HepG2 (cell line): ENCODE measurements at regions not wholly inside any gene's neighbourhood (a gene's known extent, or its start where the extent isn't known, plus 50 kb on each side); places are given as distances from the start of the nearest gene placed in this dataset.

Experiments used
- ATM ChIP-seq: fragments of 450-650 bp; IDR thresholded peaks from 2 replicates; pipeline ENCODE4 v1.7.1; 2017; ENCODE audit warnings: mild to moderate bottlenecking, borderline replicate concordance
- CHCHD3 ChIP-seq: sonication (generic); formaldehyde crosslinking; IDR thresholded peaks from 2 replicates; pipeline ENCODE4 v1.8.0; 2022; ENCODE audit warnings: mild to moderate bottlenecking, missing genetic modification reagents, moderate library complexity
- HOXA5 ChIP-seq: sonication (generic); formaldehyde crosslinking; IDR thresholded peaks from 2 replicates; pipeline ENCODE4 v1.4.0; 2020; ENCODE audit warnings: missing genetic modification reagents
- HOXD1 ChIP-seq: sonication (generic); formaldehyde crosslinking; IDR thresholded peaks from 2 replicates; pipeline ENCODE4 v1.5.0; 2020; ENCODE audit warnings: missing genetic modification reagents
- ISL2 ChIP-seq: sonication (generic); formaldehyde crosslinking; IDR thresholded peaks from 2 replicates; pipeline ENCODE4 v1.5.0; 2020; ENCODE audit warnings: missing genetic modification reagents
- KDM4B ChIP-seq: sonication (generic); formaldehyde crosslinking; IDR thresholded peaks from 2 replicates; pipeline ENCODE4 v1.4.0; 2020; ENCODE audit warnings: missing genetic modification reagents
- KLF12 ChIP-seq: sonication (generic); formaldehyde crosslinking; IDR thresholded peaks from 2 replicates; pipeline ENCODE4 v1.4.0; 2020; ENCODE audit warnings: missing genetic modification reagents, borderline replicate concordance
- MBNL3 ChIP-seq: fragments of 250-450 bp; sonication (Bioruptor Pico); conservative IDR thresholded peaks from 2 replicates; pipeline ENCODE4 v1.8.0; 2022; ENCODE audit warnings: mild to moderate bottlenecking, inconsistent platforms
- MIER2 ChIP-seq: IDR thresholded peaks from 2 replicates; pipeline ENCODE4 v1.6.1; 2016; ENCODE audit warnings: missing biosample characterization, missing genetic modification reagents
- NAIF1 ChIP-seq: sonication (generic); formaldehyde crosslinking; IDR thresholded peaks from 2 replicates; pipeline ENCODE4 v1.5.0; 2020; ENCODE audit warnings: mild to moderate bottlenecking, missing genetic modification reagents, borderline replicate concordance
- PCBP2 ChIP-seq: fragments of 200-400 bp; formaldehyde crosslinking; optimal IDR thresholded peaks from 2 replicates; pipeline ENCODE3; 2018; ENCODE audit warnings: low read length, low read depth; ENCODE audit not compliant: poor library complexity, severe bottlenecking
- PHB2 ChIP-seq: fragments of 450-650 bp; IDR thresholded peaks from 2 replicates; pipeline ENCODE4 v1.6.1; 2018; ENCODE audit not compliant: partially characterized antibody
- STAT5B ChIP-seq: sonication (generic); formaldehyde crosslinking; IDR thresholded peaks from 2 replicates; pipeline ENCODE4 v1.4.0; 2020; ENCODE audit warnings: missing genetic modification reagents
- U2AF1 ChIP-seq: fragments of 200-400 bp; formaldehyde crosslinking; optimal IDR thresholded peaks from 2 replicates; pipeline ENCODE3; 2017; ENCODE audit warnings: mild to moderate bottlenecking, low read depth, low read length
- YY1 ChIP-seq: IDR thresholded peaks from 2 replicates; pipeline ENCODE4 v1.6.1; 2011; ENCODE audit warnings: low read length, low read depth, moderate library complexity, mild to moderate bottlenecking; ENCODE audit not compliant: insufficient read depth, insufficient replicate concordance
- ZBTB37 ChIP-seq: sonication (generic); formaldehyde crosslinking; IDR thresholded peaks from 2 replicates; pipeline ENCODE4 v1.4.0; 2020; ENCODE audit warnings: mild to moderate bottlenecking, missing genetic modification reagents
- ZFP91 ChIP-seq: sonication (generic); formaldehyde crosslinking; IDR thresholded peaks from 2 replicates; pipeline ENCODE4 v1.9.0; 2022; ENCODE audit warnings: missing genetic modification reagents, mild to moderate bottlenecking, borderline replicate concordance
- ZGPAT ChIP-seq: IDR thresholded peaks from 2 replicates; pipeline ENCODE4 v1.6.1; 2016; ENCODE audit warnings: mild to moderate bottlenecking
- ZNF331 ChIP-seq: sonication (generic); formaldehyde crosslinking; IDR thresholded peaks from 2 replicates; pipeline ENCODE4 v1.4.0; 2020; ENCODE audit warnings: missing genetic modification reagents
- ZNF34 ChIP-seq: sonication (generic); formaldehyde crosslinking; IDR thresholded peaks from 2 replicates; pipeline ENCODE4 v1.4.0; 2020; ENCODE audit warnings: mild to moderate bottlenecking, missing genetic modification reagents, borderline replicate concordance
- ZNF367 ChIP-seq: sonication (generic); formaldehyde crosslinking; IDR thresholded peaks from 2 replicates; pipeline ENCODE4 v1.4.0; 2020; ENCODE audit warnings: missing genetic modification reagents, borderline replicate concordance
- ZNF460 ChIP-seq: sonication (generic); formaldehyde crosslinking; IDR thresholded peaks from 2 replicates; pipeline ENCODE4 v1.5.1; 2020; ENCODE audit warnings: missing genetic modification reagents, mild to moderate bottlenecking, borderline replicate concordance
- ZNF503 ChIP-seq: sonication (generic); formaldehyde crosslinking; IDR thresholded peaks from 2 replicates; pipeline ENCODE4 v1.4.0; 2020; ENCODE audit warnings: missing genetic modification reagents
- ZNF549 ChIP-seq: sonication (generic); formaldehyde crosslinking; IDR thresholded peaks from 2 replicates; pipeline ENCODE4 v1.5.0; 2020; ENCODE audit warnings: missing genetic modification reagents
- ZNF629 ChIP-seq: sonication (generic); formaldehyde crosslinking; conservative IDR thresholded peaks from 2 replicates; pipeline ENCODE4 v1.5.0; 2020; ENCODE audit warnings: missing genetic modification reagents
- ZNF883 ChIP-seq: sonication (generic); formaldehyde crosslinking; IDR thresholded peaks from 2 replicates; pipeline ENCODE4 v1.5.1; 2020; ENCODE audit warnings: mild to moderate bottlenecking, missing genetic modification reagents; ENCODE audit errors: not compliant biosample characterization

GRCh38 chr6:26216359-26216885 lies 129.2 kb downstream of the HFE start (continued):
- TF ChIP-seq ZFP91, result no peak
- TF ChIP-seq ZBTB37 (CRISPR knock-in tag), result no peak
- no peak for TF ChIP-seq ZNF34 (CRISPR knock-in tag)
- no peak for TF ChIP-seq ZNF549 (CRISPR knock-in tag)
- TF ChIP-seq ATM, result no peak
- no peak; the same call in 1 of the 2 replicates for TF ChIP-seq KLF12 (CRISPR knock-in tag)
- TF ChIP-seq NAIF1 (CRISPR knock-in tag), result 0 out of 2 replicates have a peak, but pooled peaks have one; percentile 65
- TF ChIP-seq STAT5B, result no peak
- TF ChIP-seq PHB2, result no peak
- peak; percentile 9 for TF ChIP-seq YY1
- peak; percentile 67; the same call in 1 of the 2 replicates for TF ChIP-seq KDM4B
- 0 out of 2 replicates have a peak, but pooled peaks have one; percentile 27 for TF ChIP-seq ZNF629 (CRISPR knock-in tag)
- no peak for TF ChIP-seq ZNF367 (CRISPR knock-in tag)
- peak; percentile 6 for TF ChIP-seq U2AF1
- TF ChIP-seq PCBP2, result no peak
- no peak for TF ChIP-seq ZNF331 (CRISPR knock-in tag)
- no peak for TF ChIP-seq ISL2
- peak; percentile 8; the same call in 1 of the 2 replicates for TF ChIP-seq HOXA5
- no peak; the same call in 1 of the 2 replicates for TF ChIP-seq ZNF503 (CRISPR knock-in tag)
- TF ChIP-seq HOXD1 (CRISPR knock-in tag), result no peak; the same call in 1 of the 2 replicates
- TF ChIP-seq MIER2 (CRISPR knock-in tag), result peak; percentile 47
- peak; percentile 70 for TF ChIP-seq ZGPAT (CRISPR knock-in tag)
- TF ChIP-seq ZNF883, result no peak
- no peak for TF ChIP-seq MBNL3 (CRISPR knock-in tag)
- no peak for TF ChIP-seq CHCHD3 (CRISPR knock-in tag)
- TF ChIP-seq ZNF460 (CRISPR knock-in tag), result no peak
